OCI-LY1 (cell line): ENCODE measurements at regions not wholly inside any gene's neighbourhood (a gene's known extent, or its start where the extent isn't known, plus 50 kb on each side); places are given as distances from the start of the nearest gene placed in this dataset.
"Not testable (repeated sequence)": the region's sequence is repeated elsewhere in the genome, so short reads cannot be mapped to it uniquely, and the experiment has no call there.

Source experiments
- H2AFZ ChIP-seq: fragments of 200-600 bp; sonication (generic), shearing (Covaris generic); 2 replicates; pipeline ENCODE4 v1.6.0; 2014; ENCODE audit warnings: antibody characterized with exemption, mild to moderate bottlenecking, low read length
- H3F3A ChIP-seq: fragments of 200-600 bp; sonication (generic), shearing (Covaris generic); 2 replicates; pipeline ENCODE4 v1.6.0; 2014; ENCODE audit warnings: mild to moderate bottlenecking, antibody characterized with exemption, low read length, moderate library complexity; ENCODE audit not compliant: insufficient read depth
- H3K27ac ChIP-seq: fragments of 200-600 bp; sonication (generic); 2 replicates; pipeline ENCODE4 v1.5.1; 2014; ENCODE audit warnings: low read length, mixed run types, mild to moderate bottlenecking, low read depth; ENCODE audit not compliant: poor library complexity, severe bottlenecking
- H3K27me3 ChIP-seq: fragments of 200-600 bp; sonication (generic); 2 replicates; pipeline ENCODE4 v1.6.0; 2014; ENCODE audit warnings: antibody characterized with exemption, mild to moderate bottlenecking, low read length, moderate library complexity; ENCODE audit not compliant: insufficient read depth
- H3K36me3 ChIP-seq: fragments of 200-600 bp; sonication (generic); 2 replicates; pipeline ENCODE4 v1.6.1; 2014; ENCODE audit warnings: mild to moderate bottlenecking, antibody characterized with exemption, low read length, moderate library complexity, mixed read lengths; ENCODE audit not compliant: insufficient read depth
- H3K4me1 ChIP-seq: fragments of 200-600 bp; sonication (generic); 2 replicates; pipeline ENCODE4 v1.5.1; 2014; ENCODE audit warnings: mild to moderate bottlenecking, low read length, moderate library complexity; ENCODE audit not compliant: insufficient read depth, severe bottlenecking
- H3K4me2 ChIP-seq: fragments of 200-600 bp; sonication (generic), shearing (Covaris generic); 2 replicates; pipeline ENCODE4 v1.6.1; 2014; ENCODE audit warnings: low read length
- H3K4me3 ChIP-seq: fragments of 200-600 bp; sonication (generic); 2 replicates; pipeline ENCODE4 v1.5.1; 2014; ENCODE audit warnings: low read length, low read depth, mild to moderate bottlenecking, mixed read lengths; ENCODE audit not compliant: poor library complexity, severe bottlenecking
- H3K79me2 ChIP-seq: fragments of 200-600 bp; shearing (Covaris generic); 2 replicates; pipeline ENCODE4 v1.6.1; 2016; ENCODE audit warnings: mixed run types, low read length, mixed read lengths; ENCODE audit not compliant: insufficient read depth
- H3K9ac ChIP-seq: fragments of 200-600 bp; sonication (generic), shearing (Covaris generic); 2 replicates; pipeline ENCODE4 v1.6.1; 2014; ENCODE audit warnings: mild to moderate bottlenecking, low read length, mixed read lengths
- H3K9me2 ChIP-seq: fragments of 200-600 bp; sonication (generic), shearing (Covaris generic); 2 replicates; pipeline ENCODE4 v1.6.1; 2014; ENCODE audit warnings: low read depth, mild to moderate bottlenecking, low read length, mixed read lengths
- H3K9me3 ChIP-seq: fragments of 200-600 bp; shearing (Covaris generic); 2 replicates; pipeline ENCODE4 v1.6.1; 2014; ENCODE audit warnings: low read length, mixed read lengths
- H4K20me1 ChIP-seq: fragments of 200-600 bp; sonication (generic), shearing (Covaris generic); 2 replicates; pipeline ENCODE4 v1.6.0; 2016; ENCODE audit warnings: mild to moderate bottlenecking, low read length; ENCODE audit not compliant: insufficient read depth
- CTCF ChIP-seq: fragments of 200-600 bp; sonication (generic), shearing (Covaris generic); IDR thresholded peaks from 2 replicates; pipeline ENCODE4 v1.5.1; 2017; ENCODE audit warnings: mild to moderate bottlenecking, antibody characterized with exemption, low read length, moderate library complexity, mixed read lengths
- EZH2 ChIP-seq: fragments of 200-600 bp; sonication (generic), shearing (Covaris generic); IDR thresholded peaks from 2 replicates; pipeline ENCODE4 v1.8.0; 2017; ENCODE audit warnings: borderline replicate concordance, mixed run types, mild to moderate bottlenecking, antibody characterized with exemption, low read length, moderate library complexity, mixed read lengths

- Histone ChIP-seq H3F3A (no peaks in the 10 kb centered on the region), H2AFZ (no peak overlapping the region), H3K4me3 (no peak overlapping the region), H3K36me3 (no peaks in the 10 kb centered on the region), H4K20me1 (no peaks in the 10 kb centered on the region), H3K9me2 (no peaks in the 10 kb centered on the region), H3K27me3 (no peaks in the 10 kb centered on the region), H3K79me2 (no peaks in the 10 kb centered on the region), H3K9ac (no peak overlapping the region), H3K4me1 (no peaks in the 10 kb centered on the region), H3K27ac (no peak overlapping the region), H3K9me3 (no peaks in the 10 kb centered on the region), H3K4me2 (no peak overlapping the region)
- TF ChIP-seq CTCF, result no peak
- no peak for TF ChIP-seq EZH2
Measured at GRCh38 chr7:119606297-119606696, 666.7 kb upstream of the KCND2 start.

- Histone ChIP-seq H4K20me1 (no peaks in the 10 kb centered on the region; the same call in 1 of the 2 replicates), H3K4me3 (no peak overlapping the region), H3K9ac (no peak overlapping the region), H3K79me2 (no peaks in the 10 kb centered on the region), H2AFZ (no peak overlapping the region), H3K9me2 (no peaks in the 10 kb centered on the region), H3F3A (no peaks in the 10 kb centered on the region), H3K27me3 (no peaks in the 10 kb centered on the region), H3K9me3 (no peaks in the 10 kb centered on the region), H3K27ac (no peak overlapping the region), H3K4me2 (no peak overlapping the region), H3K4me1 (no peaks in the 10 kb centered on the region), H3K36me3 (no peaks in the 10 kb centered on the region)
- TF ChIP-seq CTCF, result no peak
- no peak for TF ChIP-seq EZH2
Measured at GRCh38 chr7:119620769-119621168, 652.2 kb upstream of the KCND2 start.

- Histone ChIP-seq H3K27ac (no peak overlapping the region), H3K4me2 (no peak overlapping the region), H3K27me3 (no peaks in the 10 kb centered on the region), H3K9me2 (no peaks in the 10 kb centered on the region), H4K20me1 (no peaks in the 10 kb centered on the region; the same call in 1 of the 2 replicates), H3K36me3 (no peaks in the 10 kb centered on the region), H3F3A (no peaks in the 10 kb centered on the region), H3K9me3 (no peaks in the 10 kb centered on the region), H3K4me1 (no peaks in the 10 kb centered on the region), H2AFZ (no peak overlapping the region), H3K79me2 (no peaks in the 10 kb centered on the region), H3K9ac (no peak overlapping the region), H3K4me3 (no peak overlapping the region)
- no peak for TF ChIP-seq EZH2
Measured at GRCh38 chr7:119623427-119623826, 649.5 kb upstream of the KCND2 start.

GRCh38 chr7:119630406-119630969 is 642.5 kb upstream of the KCND2 start:
- TF ChIP-seq CTCF (no peak), EZH2 (no peak)
- Histone ChIP-seq H3K27ac (no peak overlapping the region), H2AFZ (no peak overlapping the region), H3K36me3 (no peaks in the 10 kb centered on the region), H3F3A (no peaks in the 10 kb centered on the region), H3K4me2 (no peak overlapping the region), H4K20me1 (no peaks in the 10 kb centered on the region; the same call in 1 of the 2 replicates), H3K79me2 (no peaks in the 10 kb centered on the region), H3K9me2 (no peaks in the 10 kb centered on the region), H3K4me3 (no peak overlapping the region), H3K4me1 (no peaks in the 10 kb centered on the region), H3K9ac (no peak overlapping the region), H3K9me3 (no peaks in the 10 kb centered on the region), H3K27me3 (no peaks in the 10 kb centered on the region)

GRCh38 chr7:119633812-119634211 is 639.2 kb upstream of the KCND2 start:
- H3K27me3 ChIP-seq, H3K4me2 ChIP-seq, H3K4me1 ChIP-seq, H3K9me2 ChIP-seq, H3K79me2 ChIP-seq, H3K36me3 ChIP-seq, H2AFZ ChIP-seq, H3F3A ChIP-seq, H3K9me3 ChIP-seq, H3K4me3 ChIP-seq, H3K27ac ChIP-seq, H3K9ac ChIP-seq, H4K20me1 ChIP-seq: not testable (repeated sequence)
